ENCODE measurements at regions not wholly inside any gene's neighbourhood (a gene's known extent, or its start where the extent isn't known, plus 50 kb on each side); places are given as distances from the start of the nearest gene placed in this dataset.

GRCh38 chr20:59491884-59492283, 112.5 kb upstream of the PHACTR3 start:
- DNase-seq = no peak

GRCh38 chr20:59493926-59494325, 110.4 kb upstream of the PHACTR3 start:
- no peak for DNase-seq

GRCh38 chr20:59495166-59495565, 109.2 kb upstream of the PHACTR3 start:
- no peak for DNase-seq

GRCh38 chr20:59495894-59496510, 108.3 kb upstream of the PHACTR3 start:
- peak in 54 of 58 donors; percentile 5 to 74 (median 44) for DNase-seq

- no peak for DNase-seq
These were observed 106.0 kb upstream of the PHACTR3 start for GRCh38 chr20:59498291-59498690.

- DNase-seq = no peak
These were observed 104.5 kb upstream of the PHACTR3 start for GRCh38 chr20:59499863-59500262.

GRCh38 chr20:59508729-59509128, 95.6 kb upstream of the PHACTR3 start:
- DNase-seq = no peak

- no peak for DNase-seq
These were observed 91.7 kb upstream of the PHACTR3 start for GRCh38 chr20:59512651-59513050.

- DNase-seq = no peak
These were observed 89.8 kb upstream of the PHACTR3 start for GRCh38 chr20:59514554-59514953.

GRCh38 chr20:59515013-59515905, 89.1 kb upstream of the PHACTR3 start:
- peak in 55 of 58 donors; percentile 15 to 90 (median 65) for DNase-seq

- DNase-seq = no peak
These were observed 88.5 kb upstream of the PHACTR3 start for GRCh38 chr20:59515906-59516209.

- peak in 8 of 58 donors; percentile 2 to 19 (median 7) for DNase-seq
These were observed 85.2 kb upstream of the PHACTR3 start for GRCh38 chr20:59518881-59519706.

GRCh38 chr20:59519707-59520014, 84.7 kb upstream of the PHACTR3 start:
- no peak for DNase-seq

GRCh38 chr20:59520814-59521213, 83.5 kb upstream of the PHACTR3 start:
- no peak for DNase-seq

- peak in 47 of 58 donors; percentile 2 to 75 (median 39) for DNase-seq
These were observed 78.7 kb upstream of the PHACTR3 start for GRCh38 chr20:59525500-59526241.

GRCh38 chr20:59526242-59527225, 77.8 kb upstream of the PHACTR3 start:
- no peak for DNase-seq

GRCh38 chr20:59530782-59531181, 73.6 kb upstream of the PHACTR3 start:
- no peak for DNase-seq

GRCh38 chr20:59537991-59538390, 66.3 kb upstream of the PHACTR3 start:
- DNase-seq = no peak

GRCh38 chr20:59547596-59547995, 56.7 kb upstream of the PHACTR3 start:
- no peak for DNase-seq

Measured in anterior cingulate cortex (tissue), 58 donors.